Breast epithelium (tissue), 4 donors: ENCODE measurements at regions not wholly inside any gene's neighbourhood (a gene's known extent, or its start where the extent isn't known, plus 50 kb on each side); places are given as distances from the start of the nearest gene placed in this dataset.

Experiments used
- DNase-seq, 2 donors: peaks; one replicate each; pipeline ENCODE4 v3.0.0-alpha.2; 2019; ENCODE audit warnings: low spot score in 2 of 2
- H3K27ac ChIP-seq, 2 donors: fragments of 200-600 bp; sonication (generic) in 1 of 2; one replicate each; pipeline ENCODE4 v1.5.1; 2016 to 2019; ENCODE audit warnings: mild to moderate bottlenecking in 1 of 2
- H3K27me3 ChIP-seq, 2 donors: fragments of 200-600 bp; sonication (generic) in 1 of 2; one replicate each; pipeline versions ENCODE4 v1.5.1 to v1.6.0; 2017 to 2019; ENCODE audit warnings: control low read depth in 1 of 2, mild to moderate bottlenecking in 1 of 2
- H3K36me3 ChIP-seq: fragments of 200-600 bp; one replicate; pipeline ENCODE4 v1.5.1; 2019
- H3K4me1 ChIP-seq, 2 donors: fragments of 200-600 bp; sonication (generic); one replicate each; pipeline ENCODE4 v1.5.1; 2016 to 2019; ENCODE audit warnings: control low read depth in 1 of 2
- H3K4me3 ChIP-seq, 3 donors: fragments of 200-600 bp; sonication (generic); 1 replicate in 2 of 3; 2 replicates in 1 of 3; pipeline ENCODE4 v1.5.1; 2016 to 2019; ENCODE audit warnings: mild to moderate bottlenecking in 3 of 3, moderate library complexity in 2 of 3
- H3K9me3 ChIP-seq, 2 donors: fragments of 200-600 bp; sonication (generic) in 1 of 2; one replicate each; pipeline ENCODE4 v1.5.1; 2016 to 2019; ENCODE audit warnings: control low read depth in 1 of 2
- POLR2A ChIP-seq: fragments of 450-650 bp; IDR thresholded peaks from one replicate; pipeline ENCODE4 v1.6.1; 2016; ENCODE audit warnings: antibody characterized with exemption, mild to moderate bottlenecking, moderate library complexity
- POLR2AphosphoS5 ChIP-seq, 3 donors: sonication (generic); formaldehyde crosslinking; IDR thresholded peaks; one replicate each; pipeline ENCODE4 v1.6.1; 2017; ENCODE audit warnings: antibody characterized with exemption in 3 of 3
- intact Hi-C: fragments of 100-400 bp; cut with DNase I; formaldehyde crosslinking; loops from one replicate; pipeline ENCODE4 v1.15.1; 2023; ENCODE audit warnings: low total_unique reads
- TF ChIP-seq, protein P1 (sequence below), 3 donors: fragments of 450-650 bp; IDR thresholded peaks; one replicate each; pipeline ENCODE4 v1.5.1; 2016 to 2017; ENCODE audit warnings: antibody characterized with exemption in 3 of 3, mild to moderate bottlenecking in 3 of 3, moderate library complexity in 3 of 3

DNA sequence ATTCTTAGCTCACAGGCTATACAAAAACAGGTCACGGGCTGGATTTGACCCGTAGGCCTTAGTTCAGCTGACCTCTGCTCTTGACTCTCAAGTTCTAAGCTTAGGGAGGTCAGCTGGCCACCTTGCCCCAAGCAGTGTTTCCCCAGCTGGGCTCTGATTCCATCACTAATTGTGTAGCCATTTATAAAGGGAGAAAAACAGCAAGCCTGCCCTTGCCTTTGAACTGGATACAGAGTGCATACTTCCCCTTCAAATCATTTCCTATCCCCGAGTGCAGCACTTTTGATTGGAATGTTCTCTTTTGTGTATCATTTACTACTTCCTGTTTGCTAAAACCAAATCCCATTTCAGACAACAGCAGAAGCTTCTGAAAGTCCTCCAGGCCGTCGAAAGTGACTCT lies 153.6 kb downstream of the KATNIP start:
- DNase-seq: no peak
- intact Hi-C loops: no loop called here

DNA sequence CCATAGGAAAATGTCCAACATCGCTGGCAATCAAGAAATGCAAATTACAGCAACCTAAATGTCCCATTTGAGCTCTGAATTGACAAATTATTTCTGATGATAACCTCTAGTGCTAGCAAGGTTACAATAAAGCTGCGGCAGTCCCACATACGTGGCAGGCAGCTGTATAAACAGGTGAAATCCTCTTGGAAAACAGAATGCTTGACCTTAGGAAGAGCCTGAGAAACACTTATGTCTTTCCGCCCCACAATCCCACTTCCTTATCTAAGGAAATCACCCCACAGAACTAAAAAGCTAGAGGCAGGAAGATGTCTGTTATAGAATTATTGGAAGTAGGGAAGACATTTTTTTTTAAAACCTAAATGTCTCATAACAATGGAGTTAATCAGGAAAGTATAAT lies 154.3 kb downstream of the KATNIP start:
- Histone ChIP-seq H3K27ac (no peak overlapping the region), H3K36me3 (no peaks in the 10 kb centered on the region), H3K4me3 (no peak overlapping the region), H3K27me3 (no peaks in the 10 kb centered on the region), H3K9me3 (no peaks in the 10 kb centered on the region), H3K4me1 (no peaks in the 10 kb centered on the region)
- DNase-seq: no peak
- intact Hi-C loops: no loop called here
- TF ChIP-seq, protein P1, sequence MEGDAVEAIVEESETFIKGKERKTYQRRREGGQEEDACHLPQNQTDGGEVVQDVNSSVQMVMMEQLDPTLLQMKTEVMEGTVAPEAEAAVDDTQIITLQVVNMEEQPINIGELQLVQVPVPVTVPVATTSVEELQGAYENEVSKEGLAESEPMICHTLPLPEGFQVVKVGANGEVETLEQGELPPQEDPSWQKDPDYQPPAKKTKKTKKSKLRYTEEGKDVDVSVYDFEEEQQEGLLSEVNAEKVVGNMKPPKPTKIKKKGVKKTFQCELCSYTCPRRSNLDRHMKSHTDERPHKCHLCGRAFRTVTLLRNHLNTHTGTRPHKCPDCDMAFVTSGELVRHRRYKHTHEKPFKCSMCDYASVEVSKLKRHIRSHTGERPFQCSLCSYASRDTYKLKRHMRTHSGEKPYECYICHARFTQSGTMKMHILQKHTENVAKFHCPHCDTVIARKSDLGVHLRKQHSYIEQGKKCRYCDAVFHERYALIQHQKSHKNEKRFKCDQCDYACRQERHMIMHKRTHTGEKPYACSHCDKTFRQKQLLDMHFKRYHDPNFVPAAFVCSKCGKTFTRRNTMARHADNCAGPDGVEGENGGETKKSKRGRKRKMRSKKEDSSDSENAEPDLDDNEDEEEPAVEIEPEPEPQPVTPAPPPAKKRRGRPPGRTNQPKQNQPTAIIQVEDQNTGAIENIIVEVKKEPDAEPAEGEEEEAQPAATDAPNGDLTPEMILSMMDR (IDR thresholded peaks at IDR 0.05): no peak
- TF ChIP-seq POLR2AphosphoS5 (IDR thresholded peaks at IDR 0.05) (no peak), POLR2A (no peak)

More for the DNA sequence above, 153.6 kb downstream of the KATNIP start:
- H3K9me3 ChIP-seq: no peaks in the 10 kb centered on the region
- no peak overlapping the region for H3K4me3 ChIP-seq
- no peaks in the 10 kb centered on the region for H3K4me1 ChIP-seq
- no peak overlapping the region for H3K27ac ChIP-seq
- H3K36me3 ChIP-seq: no peaks in the 10 kb centered on the region
- TF ChIP-seq POLR2AphosphoS5 (IDR thresholded peaks at IDR 0.05) (no peak), POLR2A (no peak)
- TF ChIP-seq, protein P1 (IDR thresholded peaks at IDR 0.05): no peak
- H3K27me3 ChIP-seq: no peaks in the 10 kb centered on the region

DNA sequence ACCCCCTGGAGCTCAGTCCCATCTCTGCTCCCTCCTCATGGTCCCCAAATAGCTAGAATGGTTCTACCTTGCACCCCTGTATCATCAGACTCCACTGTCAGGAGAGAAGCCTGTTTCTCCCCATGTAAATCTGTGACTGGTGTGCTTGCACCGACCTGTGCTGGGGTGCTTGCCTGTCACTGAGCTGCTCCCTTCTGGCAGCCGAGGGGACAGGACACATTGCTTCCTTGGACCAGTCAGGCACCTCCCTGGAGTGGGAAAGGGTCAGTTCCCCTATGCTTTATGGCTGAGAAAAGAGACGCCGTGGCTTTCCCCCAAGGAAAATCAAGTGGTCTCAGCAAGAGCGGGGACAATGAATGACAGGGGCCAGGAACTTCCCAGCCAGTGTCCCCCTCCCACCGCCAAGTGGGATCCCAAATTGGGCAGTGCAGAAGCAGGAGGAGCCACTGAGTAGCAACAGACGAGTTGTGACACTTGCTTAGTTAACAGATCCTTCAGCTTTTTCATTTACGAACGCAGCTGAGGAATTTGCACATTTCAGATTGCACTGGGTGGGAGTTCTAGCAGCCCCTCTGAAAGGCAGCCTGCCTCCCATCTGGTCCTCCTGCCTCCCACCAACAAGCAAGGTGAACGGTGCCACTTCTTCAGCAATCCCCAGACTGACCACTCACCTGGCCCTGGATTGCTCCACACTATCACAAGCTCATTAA lies 156.4 kb downstream of the KATNIP start:
- Histone ChIP-seq H3K4me3 (no peak overlapping the region), H3K27me3 (no peaks in the 10 kb centered on the region), H3K27ac (no peak overlapping the region), H3K4me1 (no peaks in the 10 kb centered on the region), H3K36me3 (no peaks in the 10 kb centered on the region), H3K9me3 (no peaks in the 10 kb centered on the region)
- intact Hi-C loops: no loop called here
- TF ChIP-seq POLR2AphosphoS5 (IDR thresholded peaks at IDR 0.05) (no peak), POLR2A (no peak)
- TF ChIP-seq, protein P1 (IDR thresholded peaks at IDR 0.05): no peak
- DNase-seq: no peak

DNA sequence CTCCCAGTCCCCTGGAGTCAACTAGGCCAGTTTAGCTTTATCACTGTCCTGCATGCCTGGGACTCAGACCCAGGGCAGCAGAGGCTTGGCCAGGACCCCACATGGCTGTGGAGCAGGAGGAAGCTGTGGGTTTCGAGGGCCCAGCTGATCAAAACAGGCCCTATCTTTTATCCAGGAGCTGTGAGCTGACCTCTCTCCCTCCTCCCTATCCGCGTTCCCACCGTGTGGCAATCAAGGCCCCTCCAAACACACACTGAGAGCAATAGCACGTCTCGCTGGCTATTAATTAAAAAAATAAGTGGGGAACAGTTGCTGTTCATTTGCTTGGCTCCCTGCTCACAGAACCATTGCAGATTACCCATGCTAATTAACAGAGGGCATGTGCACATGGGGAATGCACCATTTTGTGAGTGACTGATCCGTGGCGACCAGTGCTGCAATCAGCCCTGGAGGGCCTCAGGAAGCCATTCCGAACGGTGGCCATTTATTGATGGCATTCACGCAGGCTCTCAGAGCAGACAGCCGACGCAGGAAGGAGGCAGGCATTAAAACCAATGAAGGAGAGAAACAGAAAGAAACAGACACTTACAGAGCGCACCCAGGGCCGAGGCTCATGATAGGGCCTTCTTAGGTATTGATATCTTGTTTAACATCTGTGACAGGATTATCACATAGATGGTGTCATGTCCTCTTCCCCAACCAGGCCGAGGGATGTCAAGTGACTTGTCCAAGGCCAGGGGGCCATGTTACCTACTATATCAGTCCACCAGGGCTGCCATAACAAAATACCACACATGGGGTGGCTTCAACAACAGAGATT lies 157.1 kb downstream of the KATNIP start:
- Histone ChIP-seq H3K27me3 (no peaks in the 10 kb centered on the region), H3K27ac (no peak overlapping the region), H3K36me3 (no peaks in the 10 kb centered on the region), H3K4me3 (no peak overlapping the region), H3K9me3 (no peaks in the 10 kb centered on the region), H3K4me1 (no peaks in the 10 kb centered on the region)
- no peak for DNase-seq
- TF ChIP-seq, protein P1 (IDR thresholded peaks at IDR 0.05): no peak
- TF ChIP-seq POLR2AphosphoS5 (IDR thresholded peaks at IDR 0.05) (no peak), POLR2A (no peak)
- intact Hi-C loops: no loop called here

DNA sequence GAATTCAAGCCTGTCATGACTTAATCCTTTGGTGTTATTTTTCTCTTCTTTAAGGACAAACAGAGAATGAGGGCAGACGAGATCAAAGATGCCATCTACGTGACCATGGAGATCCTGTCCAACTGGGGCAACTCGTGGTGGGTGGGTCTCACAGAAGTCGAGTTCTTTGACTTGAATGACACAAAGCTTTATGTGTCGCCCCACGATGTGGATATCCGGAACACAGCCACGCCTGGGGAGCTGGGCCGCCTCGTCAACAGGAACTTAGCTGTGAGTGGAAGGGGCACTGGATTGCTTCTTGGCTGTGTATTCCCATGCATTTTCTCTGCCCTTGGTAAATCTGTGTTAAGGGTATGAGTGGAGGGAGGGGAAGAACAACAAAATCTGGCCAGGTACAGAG lies 158.7 kb downstream of the KATNIP start:
- no peak for DNase-seq
- TF ChIP-seq, protein P1 (IDR thresholded peaks at IDR 0.05): no peak
- no peak for TF ChIP-seq POLR2A
- TF ChIP-seq POLR2AphosphoS5 (IDR thresholded peaks at IDR 0.05): no peak
- no peaks in the 10 kb centered on the region for H3K9me3 ChIP-seq
- H3K27ac ChIP-seq: no peak overlapping the region
- no peaks in the 10 kb centered on the region for H3K27me3 ChIP-seq
- no peaks in the 10 kb centered on the region for H3K4me1 ChIP-seq
- H3K4me3 ChIP-seq: no peak overlapping the region
- H3K36me3 ChIP-seq: no peaks in the 10 kb centered on the region
- intact Hi-C loops: no loop called here
